ENCODE measurements at regions not wholly inside any gene's neighbourhood (a gene's known extent, or its start where the extent isn't known, plus 50 kb on each side); places are given as distances from the start of the nearest gene placed in this dataset.
"Not testable (repeated sequence)": the region's sequence is repeated elsewhere in the genome, so short reads cannot be mapped to it uniquely, and the experiment has no call there.

- peaks cover 0 to 7% of the 10 kb centered on the region in 2 donors for H3K4me1 ChIP-seq (ENCODE audit: control insufficient read depth in 1 of 2, low read depth in 2 of 2)
- H3K27me3 ChIP-seq (replicated peaks; ENCODE audit: insufficient read depth), result no peaks in the 10 kb centered on the region
- no peak for ATAC-seq (ENCODE audit: insufficient number of reproducible peaks, low FRiP score, low read depth)
- H3K27ac ChIP-seq, result no peak overlapping the region
- no peak overlapping the region for H3K4me3 ChIP-seq
- no peaks in the 10 kb centered on the region for H3K36me3 ChIP-seq
- DNase-seq (ENCODE audit: low spot score), result no peak
- TF ChIP-seq CTCF (IDR thresholded peaks at IDR 0.05), result no peak
- H3K9me3 ChIP-seq, result no peaks in the 10 kb centered on the region
These were observed 599.5 kb upstream of the ZFP42 start for GRCh38 chr4:187396106-187396505.

- H3K27ac ChIP-seq; H3K27me3 ChIP-seq (replicated peaks; ENCODE audit: insufficient read depth): not testable (repeated sequence)
- H3K4me3 ChIP-seq, result peak overlapping the region; percentile 42
These were observed 587.1 kb upstream of the ZFP42 start for GRCh38 chr4:187408447-187408846.

GRCh38 chr4:187413564-187414358, 581.8 kb upstream of the ZFP42 start:
- ATAC-seq (ENCODE audit: insufficient number of reproducible peaks, low FRiP score, low read depth) (no peak), DNase-seq (ENCODE audit: low spot score) (no peak)
- H3K4me1 ChIP-seq (ENCODE audit: control insufficient read depth in 1 of 2, low read depth in 2 of 2), result peaks cover 7% of the 10 kb centered on the region in 2 donors
- no peaks in the 10 kb centered on the region for H3K9me3 ChIP-seq
- H3K4me3 ChIP-seq, result no peak overlapping the region
- H3K27me3 ChIP-seq (replicated peaks; ENCODE audit: insufficient read depth), result no peaks in the 10 kb centered on the region
- H3K36me3 ChIP-seq, result no peaks in the 10 kb centered on the region
- H3K27ac ChIP-seq, result no peak overlapping the region
- no peak for TF ChIP-seq CTCF (IDR thresholded peaks at IDR 0.05)

More at GRCh38 chr4:187408447-187408846, 587.1 kb upstream of the ZFP42 start:
- not testable (repeated sequence) for ATAC-seq (ENCODE audit: insufficient number of reproducible peaks, low FRiP score, low read depth); H3K4me1 ChIP-seq (ENCODE audit: control insufficient read depth in 1 of 2, low read depth in 2 of 2); H3K36me3 ChIP-seq; H3K9me3 ChIP-seq; DNase-seq (ENCODE audit: low spot score)

GRCh38 chr4:187414716-187415115, 580.9 kb upstream of the ZFP42 start:
- no peak for TF ChIP-seq CTCF (IDR thresholded peaks at IDR 0.05)
- Histone ChIP-seq H3K4me1 (ENCODE audit: control insufficient read depth in 1 of 2, low read depth in 2 of 2) (peaks cover 7% of the 10 kb centered on the region in 2 donors), H3K36me3 (no peaks in the 10 kb centered on the region), H3K27me3 (replicated peaks; ENCODE audit: insufficient read depth) (no peaks in the 10 kb centered on the region), H3K9me3 (no peaks in the 10 kb centered on the region), H3K27ac (no peak overlapping the region), H3K4me3 (no peak overlapping the region)
- ATAC-seq (ENCODE audit: insufficient number of reproducible peaks, low FRiP score, low read depth) (no peak), DNase-seq (ENCODE audit: low spot score) (no peak)

- H3K9me3 ChIP-seq, result no peaks in the 10 kb centered on the region
- DNase-seq (ENCODE audit: low spot score), result no peak
- no peak overlapping the region for H3K27ac ChIP-seq
- no peak overlapping the region for H3K4me3 ChIP-seq
- peak; percentile 60 for ATAC-seq (ENCODE audit: insufficient number of reproducible peaks, low FRiP score, low read depth)
- peaks cover 7% of the 10 kb centered on the region in 2 donors for H3K4me1 ChIP-seq (ENCODE audit: control insufficient read depth in 1 of 2, low read depth in 2 of 2)
- no peaks in the 10 kb centered on the region for H3K36me3 ChIP-seq
- no peaks in the 10 kb centered on the region for H3K27me3 ChIP-seq (replicated peaks; ENCODE audit: insufficient read depth)
- TF ChIP-seq CTCF (IDR thresholded peaks at IDR 0.05), result no peak
These were observed 580.3 kb upstream of the ZFP42 start for GRCh38 chr4:187415231-187415630.

Data from thoracic aorta (tissue), 2 donors.